Skeletal muscle tissue (tissue), 3 donors: ENCODE measurements at regions not wholly inside any gene's neighbourhood (a gene's known extent, or its start where the extent isn't known, plus 50 kb on each side); places are given as distances from the start of the nearest gene placed in this dataset.

ENCODE experiments used
- H3K27ac ChIP-seq: one replicate; pipeline ENCODE4 v1.7.0; 2013; ENCODE audit warnings: mild to moderate bottlenecking, low read depth, low read length, inconsistent platforms
- H3K27me3 ChIP-seq, 3 donors: one replicate each; pipeline ENCODE4 v1.7.0; 2013; ENCODE audit warnings: low read length in 3 of 3; ENCODE audit not compliant: control insufficient read depth in 3 of 3, insufficient read depth in 3 of 3
- H3K36me3 ChIP-seq, 3 donors: one replicate each; pipeline ENCODE4 v1.7.0; 2013; ENCODE audit warnings: low read length in 3 of 3; ENCODE audit not compliant: control insufficient read depth in 3 of 3, insufficient read depth in 3 of 3
- H3K4me1 ChIP-seq, 3 donors: one replicate each; pipeline ENCODE4 v1.7.0; 2013; ENCODE audit warnings: low read length in 3 of 3, mild to moderate bottlenecking in 3 of 3; ENCODE audit not compliant: control insufficient read depth in 3 of 3, insufficient read depth in 3 of 3
- H3K4me3 ChIP-seq, 3 donors: one replicate each; pipeline ENCODE4 v1.7.0; 2013; ENCODE audit warnings: low read length in 3 of 3
- H3K9ac ChIP-seq, 3 donors: one replicate each; pipeline ENCODE4 v1.7.0; 2013; ENCODE audit warnings: low read length in 3 of 3, mild to moderate bottlenecking in 3 of 3, moderate library complexity in 2 of 3, low read depth in 1 of 3
- H3K9me3 ChIP-seq, 3 donors: one replicate each; pipeline ENCODE4 v1.7.0; 2013; ENCODE audit warnings: low read length in 3 of 3; ENCODE audit not compliant: control insufficient read depth in 3 of 3
- donor health status: Osteomylitis.

- Histone ChIP-seq H3K36me3 (no peaks in the 10 kb centered on the region), H3K27me3 (no peaks in the 10 kb centered on the region), H3K9ac (no peak overlapping the region), H3K4me3 (no peak overlapping the region), H3K9me3 (no peaks in the 10 kb centered on the region), H3K4me1 (no peaks in the 10 kb centered on the region), H3K27ac (no peak overlapping the region)
These were observed 386.6 kb upstream of the THRB start for GRCh38 chr3:24881239-24881638.

DNA sequence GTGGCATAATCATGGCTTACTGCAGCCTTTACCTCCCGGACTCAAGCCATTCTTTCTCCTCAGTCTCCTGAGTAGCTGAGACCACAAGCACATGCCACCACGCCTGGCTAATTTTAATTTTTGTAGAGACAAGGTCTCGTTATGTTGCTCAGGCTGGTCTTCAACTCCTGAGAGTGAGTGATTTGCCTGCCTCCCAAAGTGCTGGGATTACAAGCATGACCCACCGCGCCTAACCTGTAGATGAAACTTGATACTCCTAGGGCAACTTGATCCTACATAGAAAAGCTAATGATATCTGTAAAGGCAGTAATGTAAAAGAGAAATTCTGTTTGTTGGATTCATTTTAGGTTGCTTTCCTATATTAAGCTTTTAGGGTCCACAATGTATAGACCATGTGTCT lies 391.9 kb upstream of the THRB start:
- no peak overlapping the region for H3K4me3 ChIP-seq
- H3K4me1 ChIP-seq: no peaks in the 10 kb centered on the region
- H3K27me3 ChIP-seq: no peaks in the 10 kb centered on the region
- H3K9me3 ChIP-seq: no peaks in the 10 kb centered on the region
- H3K36me3 ChIP-seq: no peaks in the 10 kb centered on the region
- H3K27ac ChIP-seq: no peak overlapping the region
- no peak overlapping the region for H3K9ac ChIP-seq

DNA sequence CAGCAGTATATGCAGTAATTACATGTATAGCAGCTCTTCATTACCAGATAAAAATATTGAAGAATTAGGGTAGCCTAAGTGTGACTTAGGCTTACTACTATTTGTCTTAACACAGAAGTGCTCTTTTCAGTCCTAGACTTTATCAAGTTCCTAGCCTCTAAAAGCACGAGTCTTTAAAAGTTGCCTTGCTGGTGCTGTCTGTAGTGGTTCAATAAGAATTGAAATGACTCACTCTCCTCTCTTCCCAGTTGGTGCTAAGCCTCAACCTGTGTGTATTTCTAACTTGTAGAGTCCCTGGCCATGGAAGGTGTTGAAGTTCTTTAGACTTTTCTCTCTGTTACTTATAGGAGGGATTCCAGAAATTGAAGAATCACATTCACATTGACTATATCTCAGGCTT lies 395.4 kb upstream of the THRB start:
- no peak overlapping the region for H3K27ac ChIP-seq
- no peaks in the 10 kb centered on the region for H3K27me3 ChIP-seq
- H3K9ac ChIP-seq: no peak overlapping the region
- no peaks in the 10 kb centered on the region for H3K36me3 ChIP-seq
- H3K9me3 ChIP-seq: no peaks in the 10 kb centered on the region
- no peak overlapping the region for H3K4me3 ChIP-seq
- H3K4me1 ChIP-seq: no peaks in the 10 kb centered on the region

- H3K4me3 ChIP-seq: no peak overlapping the region
- H3K9me3 ChIP-seq: no peaks in the 10 kb centered on the region
- no peaks in the 10 kb centered on the region for H3K4me1 ChIP-seq
- no peaks in the 10 kb centered on the region for H3K27me3 ChIP-seq
- no peaks in the 10 kb centered on the region for H3K36me3 ChIP-seq
- no peak overlapping the region for H3K9ac ChIP-seq
- H3K27ac ChIP-seq: no peak overlapping the region
These were observed 404.7 kb upstream of the THRB start for GRCh38 chr3:24899373-24899772.

GRCh38 chr3:24899901-24900603 lies 405.4 kb upstream of the THRB start:
- Histone ChIP-seq H3K27me3 (no peaks in the 10 kb centered on the region), H3K4me1 (no peaks in the 10 kb centered on the region), H3K9me3 (no peaks in the 10 kb centered on the region), H3K9ac (no peak overlapping the region), H3K4me3 (no peak overlapping the region), H3K27ac (no peak overlapping the region), H3K36me3 (no peaks in the 10 kb centered on the region)

GRCh38 chr3:24905266-24905665 lies 410.6 kb upstream of the THRB start:
- Histone ChIP-seq H3K27ac (no peak overlapping the region), H3K27me3 (no peaks in the 10 kb centered on the region), H3K9ac (no peak overlapping the region), H3K36me3 (no peaks in the 10 kb centered on the region), H3K4me1 (no peaks in the 10 kb centered on the region), H3K9me3 (no peaks in the 10 kb centered on the region), H3K4me3 (no peak overlapping the region)

DNA sequence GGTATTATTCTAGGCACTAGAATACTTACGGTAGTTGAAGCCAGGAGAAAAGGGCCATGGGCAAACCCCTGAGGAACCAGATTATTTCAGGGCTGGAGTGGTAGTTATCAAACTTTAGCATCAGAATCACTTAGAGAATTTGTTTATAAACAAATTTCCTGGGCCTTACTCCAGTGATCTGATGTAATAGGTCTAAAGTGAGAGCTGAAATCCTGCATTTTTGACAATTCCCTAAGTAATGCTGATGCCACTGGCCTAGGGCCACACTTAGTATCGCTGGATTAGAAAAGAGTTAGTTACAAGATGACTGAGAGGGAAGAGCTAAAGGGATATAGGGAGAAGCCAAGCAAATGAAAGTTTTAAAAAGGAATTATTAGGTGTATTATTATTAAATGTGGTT lies 412.5 kb upstream of the THRB start:
- no peaks in the 10 kb centered on the region for H3K36me3 ChIP-seq
- no peaks in the 10 kb centered on the region for H3K9me3 ChIP-seq
- no peak overlapping the region for H3K27ac ChIP-seq
- no peaks in the 10 kb centered on the region for H3K4me1 ChIP-seq
- no peak overlapping the region for H3K9ac ChIP-seq
- no peak overlapping the region for H3K4me3 ChIP-seq
- H3K27me3 ChIP-seq: no peaks in the 10 kb centered on the region

- H3K27ac ChIP-seq: no peak overlapping the region
- no peaks in the 10 kb centered on the region for H3K27me3 ChIP-seq
- H3K4me3 ChIP-seq: no peak overlapping the region
- no peaks in the 10 kb centered on the region for H3K4me1 ChIP-seq
- no peak overlapping the region for H3K9ac ChIP-seq
- H3K36me3 ChIP-seq: no peaks in the 10 kb centered on the region
- H3K9me3 ChIP-seq: no peaks in the 10 kb centered on the region
These were observed 416.4 kb upstream of the THRB start for GRCh38 chr3:24911076-24911475.

DNA sequence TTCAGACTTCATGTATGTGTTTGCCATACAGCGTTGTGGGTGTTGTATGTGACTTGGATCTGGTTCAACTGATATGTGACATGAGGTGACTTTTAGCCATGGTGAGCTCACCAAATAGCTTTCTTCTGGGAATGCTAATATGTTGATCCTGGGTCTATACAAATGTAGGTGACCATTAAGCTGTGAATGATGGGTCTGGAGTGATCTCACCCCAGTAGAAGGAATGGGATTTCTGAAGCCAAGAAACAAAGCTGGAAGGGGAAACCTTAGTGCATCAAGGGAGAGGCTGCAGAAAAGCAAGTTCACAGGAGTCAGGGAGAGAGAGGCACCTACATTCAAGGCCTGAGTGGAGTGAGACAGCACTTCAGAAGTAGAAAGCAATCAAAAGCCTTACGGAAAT lies 421.0 kb upstream of the THRB start:
- H3K4me3 ChIP-seq: no peak overlapping the region
- H3K27ac ChIP-seq: no peak overlapping the region
- no peaks in the 10 kb centered on the region for H3K9me3 ChIP-seq
- H3K36me3 ChIP-seq: no peaks in the 10 kb centered on the region
- H3K27me3 ChIP-seq: no peaks in the 10 kb centered on the region
- no peak overlapping the region for H3K9ac ChIP-seq
- H3K4me1 ChIP-seq: no peaks in the 10 kb centered on the region

DNA sequence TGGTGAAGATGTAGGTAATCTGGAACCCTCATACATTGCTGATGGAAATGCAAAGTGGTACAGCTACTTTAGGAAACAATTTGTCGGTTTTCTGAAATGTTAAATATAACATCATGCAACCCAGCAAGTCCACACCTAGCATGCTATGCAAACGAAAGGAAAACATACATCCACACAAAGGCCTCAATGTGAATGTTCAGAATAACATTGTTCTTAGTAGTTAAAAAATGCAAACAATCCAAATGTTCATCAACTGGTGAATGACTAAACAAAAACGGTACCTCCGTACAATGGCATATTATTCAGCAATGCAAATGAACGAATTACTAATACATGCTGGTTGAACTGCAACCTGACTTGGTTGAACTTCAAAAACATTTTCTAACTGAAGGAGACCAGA lies 423.3 kb upstream of the THRB start:
- Histone ChIP-seq H3K4me3 (no peak overlapping the region), H3K27ac (no peak overlapping the region), H3K9ac (no peak overlapping the region), H3K36me3 (no peaks in the 10 kb centered on the region), H3K9me3 (no peaks in the 10 kb centered on the region), H3K4me1 (no peaks in the 10 kb centered on the region), H3K27me3 (no peaks in the 10 kb centered on the region)

- Histone ChIP-seq H3K27ac (no peak overlapping the region), H3K27me3 (no peaks in the 10 kb centered on the region), H3K4me3 (no peak overlapping the region), H3K36me3 (no peaks in the 10 kb centered on the region), H3K9me3 (no peaks in the 10 kb centered on the region), H3K4me1 (no peaks in the 10 kb centered on the region), H3K9ac (no peak overlapping the region)
These were observed 428.9 kb upstream of the THRB start for GRCh38 chr3:24923570-24923969.
